ENCODE measurements at regions not wholly inside any gene's neighbourhood (a gene's known extent, or its start where the extent isn't known, plus 50 kb on each side); places are given as distances from the start of the nearest gene placed in this dataset.

GRCh38 chr12:118690506-118690905, 290.8 kb upstream of the SRRM4 start:
- ATAC-seq (ENCODE audit: low FRiP score in 2 of 2) (no peak), DNase-seq (no peak)
- TF ChIP-seq POLR2A (IDR thresholded peaks at IDR 0.05) (no peak), POLR2AphosphoS5 (IDR thresholded peaks at IDR 0.05) (no peak), EP300 (IDR thresholded peaks at IDR 0.05) (no peak)
- TF ChIP-seq, protein P1, sequence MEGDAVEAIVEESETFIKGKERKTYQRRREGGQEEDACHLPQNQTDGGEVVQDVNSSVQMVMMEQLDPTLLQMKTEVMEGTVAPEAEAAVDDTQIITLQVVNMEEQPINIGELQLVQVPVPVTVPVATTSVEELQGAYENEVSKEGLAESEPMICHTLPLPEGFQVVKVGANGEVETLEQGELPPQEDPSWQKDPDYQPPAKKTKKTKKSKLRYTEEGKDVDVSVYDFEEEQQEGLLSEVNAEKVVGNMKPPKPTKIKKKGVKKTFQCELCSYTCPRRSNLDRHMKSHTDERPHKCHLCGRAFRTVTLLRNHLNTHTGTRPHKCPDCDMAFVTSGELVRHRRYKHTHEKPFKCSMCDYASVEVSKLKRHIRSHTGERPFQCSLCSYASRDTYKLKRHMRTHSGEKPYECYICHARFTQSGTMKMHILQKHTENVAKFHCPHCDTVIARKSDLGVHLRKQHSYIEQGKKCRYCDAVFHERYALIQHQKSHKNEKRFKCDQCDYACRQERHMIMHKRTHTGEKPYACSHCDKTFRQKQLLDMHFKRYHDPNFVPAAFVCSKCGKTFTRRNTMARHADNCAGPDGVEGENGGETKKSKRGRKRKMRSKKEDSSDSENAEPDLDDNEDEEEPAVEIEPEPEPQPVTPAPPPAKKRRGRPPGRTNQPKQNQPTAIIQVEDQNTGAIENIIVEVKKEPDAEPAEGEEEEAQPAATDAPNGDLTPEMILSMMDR (IDR thresholded peaks at IDR 0.05), result no peak
- no peak overlapping the region for H3K27ac ChIP-seq
- no peaks in the 10 kb centered on the region for H3K4me1 ChIP-seq
- no peaks in the 10 kb centered on the region for H3K9me3 ChIP-seq
- 63 to 67% methylated on average over 3 of the region's 3 CpGs for WGBS, 2 donors
- no peaks in the 10 kb centered on the region for H3K27me3 ChIP-seq
- no peak overlapping the region for H3K4me3 ChIP-seq
- H3K36me3 ChIP-seq, result no peaks in the 10 kb centered on the region

- no peak for DNase-seq
- Histone ChIP-seq H3K4me3 (no peak overlapping the region), H3K36me3 (no peaks in the 10 kb centered on the region), H3K4me1 (no peaks in the 10 kb centered on the region), H3K9me3 (no peaks in the 10 kb centered on the region), H3K27me3 (no peaks in the 10 kb centered on the region), H3K27ac (no peak overlapping the region)
- no peak for ATAC-seq (ENCODE audit: low FRiP score in 2 of 2)
- 79 to 85% methylated on average over 11 of the region's 11 CpGs for WGBS, 2 donors
- no peak for TF ChIP-seq EP300 (IDR thresholded peaks at IDR 0.05)
- no peak for TF ChIP-seq POLR2A (IDR thresholded peaks at IDR 0.05)
- TF ChIP-seq, protein P1 (IDR thresholded peaks at IDR 0.05), result no peak
- no peak for TF ChIP-seq POLR2AphosphoS5 (IDR thresholded peaks at IDR 0.05)
Measured at GRCh38 chr12:118694128-118694775, 287.1 kb upstream of the SRRM4 start.

DNA sequence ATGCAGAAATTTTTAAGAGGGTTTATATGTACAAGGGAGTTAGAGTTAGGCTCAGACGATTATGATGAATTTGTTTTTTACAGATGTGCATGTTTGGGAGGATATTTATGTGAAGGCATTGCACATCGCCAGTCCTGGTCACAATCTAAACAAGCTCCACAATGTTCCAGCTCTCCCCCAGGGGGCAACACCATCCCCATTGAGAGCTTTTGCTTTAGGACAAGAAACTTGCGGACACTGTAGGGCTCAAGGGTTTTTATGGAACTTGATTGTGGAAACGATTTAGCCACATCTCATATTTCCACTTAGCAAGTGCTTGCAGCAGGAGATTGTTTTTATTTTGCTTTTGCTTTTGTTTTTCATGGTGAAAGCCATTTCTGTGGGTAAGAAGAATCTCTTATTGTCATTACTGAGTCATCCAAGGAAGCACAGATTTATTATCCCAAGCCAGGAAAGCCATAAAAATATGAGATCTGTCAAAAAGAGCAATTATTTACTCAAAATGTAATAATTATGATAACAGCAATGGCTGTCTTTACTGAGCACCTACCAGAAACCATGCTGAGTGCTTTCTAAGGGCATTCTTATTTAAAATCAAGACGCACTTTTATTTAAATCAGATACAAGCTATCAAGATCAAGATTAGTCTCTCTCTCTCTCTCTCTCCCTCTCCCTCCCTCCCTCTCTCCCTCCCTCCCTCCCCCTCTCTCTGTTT, 276.7 kb upstream of the SRRM4 start:
- Histone ChIP-seq H3K36me3 (no peaks in the 10 kb centered on the region), H3K4me1 (no peaks in the 10 kb centered on the region), H3K27ac (no peak overlapping the region), H3K9me3 (peaks cover 0 to 4% (median 0%) of the 10 kb centered on the region in 4 donors), H3K4me3 (no peak overlapping the region), H3K27me3 (no peaks in the 10 kb centered on the region)
- 64 to 69% methylated on average over 5 of the region's 5 CpGs for WGBS, 2 donors
- ATAC-seq (ENCODE audit: low FRiP score in 2 of 2) (no peak), DNase-seq (no peak)
- TF ChIP-seq EP300 (IDR thresholded peaks at IDR 0.05) (no peak), POLR2A (IDR thresholded peaks at IDR 0.05) (no peak), POLR2AphosphoS5 (IDR thresholded peaks at IDR 0.05) (no peak)
- TF ChIP-seq, protein P1 (IDR thresholded peaks at IDR 0.05), result no peak

DNA sequence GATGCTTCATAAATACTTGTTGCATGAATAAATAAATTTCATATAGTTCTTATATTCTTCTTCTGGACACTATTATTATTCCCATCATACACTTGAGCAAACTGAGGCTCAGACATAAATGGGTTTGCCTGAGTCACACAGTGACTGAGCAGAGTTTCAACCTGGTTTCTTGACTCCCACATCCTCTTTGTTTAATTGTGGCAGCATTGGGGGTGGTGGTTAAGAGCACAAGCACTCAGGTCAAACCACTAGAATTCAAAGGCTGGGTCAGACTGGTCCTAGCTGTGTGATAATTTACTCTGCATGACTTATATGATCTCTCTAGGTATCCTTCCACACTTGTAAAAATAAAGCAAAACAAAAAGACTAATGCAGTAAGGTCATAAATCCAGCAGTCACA, 274.9 kb upstream of the SRRM4 start:
- ATAC-seq (ENCODE audit: low FRiP score in 2 of 2) (no peak), DNase-seq (no peak)
- Histone ChIP-seq H3K27me3 (no peaks in the 10 kb centered on the region), H3K4me3 (no peak overlapping the region), H3K4me1 (no peaks in the 10 kb centered on the region), H3K36me3 (no peaks in the 10 kb centered on the region), H3K9me3 (no peaks in the 10 kb centered on the region), H3K27ac (no peak overlapping the region)
- no peak for TF ChIP-seq EP300 (IDR thresholded peaks at IDR 0.05)
- TF ChIP-seq, protein P1 (IDR thresholded peaks at IDR 0.05), result no peak
- no peak for TF ChIP-seq POLR2AphosphoS5 (IDR thresholded peaks at IDR 0.05)
- no peak for TF ChIP-seq POLR2A (IDR thresholded peaks at IDR 0.05)

DNA sequence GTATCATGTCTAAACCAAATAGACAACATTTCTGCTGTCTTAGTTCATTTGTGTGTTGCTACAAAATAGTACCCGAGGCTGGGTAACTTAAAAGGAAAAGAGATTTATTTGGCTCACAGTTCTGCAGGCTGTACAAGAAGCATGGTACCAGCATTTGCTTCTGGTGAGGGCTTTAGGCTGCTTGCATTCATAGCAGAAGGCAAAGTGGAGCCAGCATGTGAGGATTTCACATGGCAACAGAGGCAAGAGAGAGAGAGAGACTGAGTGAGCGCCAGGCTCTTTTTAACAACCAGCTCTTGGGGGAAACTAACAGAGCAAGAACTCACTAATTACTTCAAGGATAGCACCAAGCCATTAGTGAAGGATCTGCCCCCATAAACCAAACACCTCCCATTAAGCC, 271.4 kb upstream of the SRRM4 start:
- Histone ChIP-seq H3K27me3 (no peaks in the 10 kb centered on the region), H3K27ac (no peak overlapping the region), H3K36me3 (no peaks in the 10 kb centered on the region), H3K9me3 (no peaks in the 10 kb centered on the region), H3K4me1 (no peaks in the 10 kb centered on the region), H3K4me3 (no peak overlapping the region)
- WGBS, 2 donors, result 83 to 91% methylated on average over 2 of the region's 2 CpGs
- ATAC-seq (ENCODE audit: low FRiP score in 2 of 2) (no peak), DNase-seq (no peak)
- TF ChIP-seq, protein P1 (IDR thresholded peaks at IDR 0.05), result no peak
- no peak for TF ChIP-seq POLR2AphosphoS5 (IDR thresholded peaks at IDR 0.05)
- TF ChIP-seq EP300 (IDR thresholded peaks at IDR 0.05), result no peak
- no peak for TF ChIP-seq POLR2A (IDR thresholded peaks at IDR 0.05)
